Kidney glomerular epithelial cell (primary cell): ENCODE measurements at regions not wholly inside any gene's neighbourhood (a gene's known extent, or its start where the extent isn't known, plus 50 kb on each side); places are given as distances from the start of the nearest gene placed in this dataset.

Experiments used
- DNase-seq: peaks from one replicate; lab custom pipeline; 2025; lab: John Stamatoyannopoulos, UW

GRCh38 chr6:19035461-19036195 lies 648.5 kb downstream of the RNF144B start:
- no peak for DNase-seq

DNA sequence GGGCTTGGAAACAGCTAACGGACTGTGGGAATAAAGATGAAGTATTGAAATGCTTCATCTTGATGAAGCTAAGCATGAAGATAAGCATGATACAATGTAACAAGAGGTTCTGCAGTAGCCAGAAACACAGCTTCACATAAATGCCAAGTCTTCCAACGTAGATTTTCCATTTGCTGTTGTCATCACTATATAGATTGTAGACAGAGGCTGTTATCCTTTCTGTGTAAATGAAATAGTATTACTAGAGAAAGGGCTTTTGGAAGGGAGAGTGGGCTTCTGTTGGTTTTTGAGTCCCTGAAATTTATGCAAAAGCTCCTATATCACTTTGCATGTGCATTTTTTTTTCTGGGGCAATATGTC lies 649.0 kb downstream of the RNF144B start:
- DNase-seq: no peak

DNA sequence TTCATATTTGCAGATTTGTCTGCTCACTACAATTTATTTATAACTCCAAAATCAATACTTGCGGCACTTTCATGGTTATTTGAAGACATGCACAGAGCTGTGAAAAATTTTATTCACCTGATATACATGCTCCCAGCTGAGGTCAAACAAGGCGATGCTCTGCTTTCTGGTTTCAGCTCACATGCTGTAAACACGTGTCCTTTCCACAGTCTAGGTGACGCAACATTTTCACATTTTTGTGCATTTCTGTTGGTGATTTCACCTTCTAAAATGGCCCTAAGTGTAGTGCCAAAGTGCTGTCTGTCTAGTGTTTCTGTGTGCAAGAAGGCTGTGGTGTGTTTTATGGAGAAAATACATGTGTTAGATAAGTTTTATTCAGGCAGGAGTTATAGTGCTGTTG lies 650.5 kb downstream of the RNF144B start:
- DNase-seq: no peak

DNA sequence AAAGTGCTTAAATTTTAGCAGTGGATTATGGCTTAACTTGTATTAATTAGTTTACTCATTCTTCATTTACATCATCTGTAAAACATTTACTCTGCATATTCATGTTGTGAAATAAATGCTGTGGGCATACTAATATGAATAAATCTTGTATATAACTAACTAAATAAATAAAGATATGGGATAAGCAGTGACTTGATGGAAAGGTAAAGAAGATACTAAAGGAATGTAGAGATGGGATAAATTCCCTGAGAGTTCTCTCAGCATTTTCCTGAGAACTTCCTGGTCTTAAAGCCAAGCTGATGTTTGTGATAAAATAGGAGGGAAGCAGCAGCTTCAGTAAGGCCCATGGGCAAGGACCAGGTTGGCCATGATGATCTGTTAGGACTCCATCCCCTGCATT lies 652.1 kb downstream of the RNF144B start:
- DNase-seq: no peak

- no peak for DNase-seq
Measured at GRCh38 chr6:19041906-19042305, 654.8 kb downstream of the RNF144B start.

DNA sequence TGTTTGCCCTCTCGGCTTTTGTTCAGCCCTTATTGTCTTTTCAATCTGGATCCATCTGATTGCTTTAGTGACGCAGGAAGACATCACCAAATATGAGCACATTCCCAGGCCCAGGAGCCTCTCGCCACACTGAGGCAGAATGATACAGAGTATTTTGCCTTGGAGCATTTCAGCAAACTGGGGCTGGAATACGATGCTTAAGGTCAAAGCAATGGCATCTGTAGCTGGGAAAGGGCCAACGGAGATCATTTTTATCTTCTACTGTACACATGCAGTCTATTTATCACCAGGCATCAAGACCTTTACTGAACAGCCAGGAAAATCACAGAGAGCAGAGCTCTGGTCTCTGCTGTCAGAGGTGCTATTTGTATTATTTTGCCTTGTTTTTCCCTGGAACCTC lies 655.3 kb downstream of the RNF144B start:
- DNase-seq: no peak

DNA sequence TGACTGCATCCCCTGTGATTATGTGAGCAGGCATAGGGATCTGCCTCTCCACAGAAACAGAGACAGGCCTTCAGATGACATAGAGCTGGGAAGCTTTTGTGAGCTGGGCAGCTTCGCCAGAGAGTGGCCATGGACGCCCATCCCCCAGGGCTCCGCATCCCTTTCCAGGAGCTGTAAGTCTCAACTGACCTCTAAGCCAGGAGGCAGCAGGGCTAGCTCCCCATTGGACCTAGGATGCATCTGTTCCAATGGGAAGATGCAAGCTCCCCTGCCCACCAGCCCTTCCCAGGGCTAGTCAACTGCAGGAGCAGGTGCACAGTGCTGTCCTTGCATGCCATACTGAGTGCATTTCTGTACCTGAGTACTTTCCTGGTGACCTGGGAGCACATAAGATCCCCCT lies 663.6 kb downstream of the RNF144B start:
- no peak for DNase-seq

- peak; percentile 58 for DNase-seq
Measured at GRCh38 chr6:19052219-19052618, 665.1 kb downstream of the RNF144B start.

GRCh38 chr6:19059102-19059501 lies 672.0 kb downstream of the RNF144B start:
- DNase-seq: no peak

- DNase-seq: no peak
Measured at GRCh38 chr6:19067165-19067564, 680.0 kb downstream of the RNF144B start.

GRCh38 chr6:19070520-19070919 lies 683.4 kb downstream of the RNF144B start:
- no peak for DNase-seq

- DNase-seq: no peak
Measured at GRCh38 chr6:19083801-19084200, 696.7 kb downstream of the RNF144B start.

DNA sequence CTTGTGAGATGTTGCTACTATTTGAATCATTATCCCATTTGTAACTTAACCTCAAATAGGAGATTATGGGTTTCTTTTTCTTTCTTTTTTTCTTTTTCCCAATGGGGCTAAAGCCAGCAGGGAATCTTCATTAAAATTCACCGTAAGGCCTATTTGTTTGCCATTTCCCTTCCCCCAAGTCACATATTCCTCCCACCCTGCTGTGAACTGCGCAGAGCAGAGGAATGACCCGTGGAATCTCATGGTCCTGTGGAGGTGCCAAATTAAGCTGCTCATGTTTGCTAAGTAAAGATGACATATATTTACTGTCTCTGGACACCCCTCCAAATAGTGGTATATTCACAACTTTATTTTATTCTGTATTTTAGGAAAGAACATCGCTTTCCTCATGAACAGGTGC lies 699.3 kb downstream of the RNF144B start:
- DNase-seq: no peak

DNA sequence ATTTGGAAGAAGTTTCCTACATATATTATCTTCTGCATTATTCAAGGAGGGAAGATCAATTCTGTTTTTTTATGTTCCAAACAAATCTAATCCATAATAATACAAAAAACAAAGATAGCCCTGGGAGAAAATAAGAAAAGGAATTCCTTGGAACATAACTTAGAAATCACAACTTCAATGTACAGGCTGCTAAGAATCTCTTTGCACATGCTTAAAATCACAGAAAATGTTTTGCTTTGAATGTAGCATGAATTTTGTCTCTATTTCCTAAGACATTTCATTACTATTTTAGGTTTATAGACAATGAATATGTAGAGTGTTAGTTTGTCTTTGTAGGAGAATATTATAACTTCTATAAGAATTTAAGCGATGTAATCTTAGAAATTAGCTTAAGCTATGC lies 700.1 kb downstream of the RNF144B start:
- DNase-seq: no peak

GRCh38 chr6:19087897-19088296 lies 700.7 kb downstream of the RNF144B start:
- DNase-seq: no peak

DNA sequence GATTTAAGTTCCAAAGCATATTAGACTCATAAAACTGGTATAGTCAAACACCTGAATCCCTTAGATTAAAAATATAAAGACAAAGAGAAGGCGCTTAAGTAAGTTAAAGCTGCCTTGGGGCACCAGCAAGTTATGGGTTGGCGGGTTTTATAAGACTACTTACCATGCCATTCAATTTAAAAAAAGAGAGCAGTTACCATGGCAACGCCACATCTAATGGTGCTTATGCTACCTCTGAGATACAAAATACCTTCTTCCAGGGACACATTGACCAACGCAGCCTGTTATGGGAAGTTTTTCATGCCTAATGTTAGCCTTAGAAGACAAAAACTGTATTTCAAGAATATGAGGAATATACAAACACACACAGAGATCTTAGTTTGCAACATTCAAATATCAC lies 713.6 kb downstream of the RNF144B start:
- DNase-seq: no peak

- DNase-seq: no peak
Measured at GRCh38 chr6:19102936-19103335, 715.8 kb downstream of the RNF144B start.

DNA sequence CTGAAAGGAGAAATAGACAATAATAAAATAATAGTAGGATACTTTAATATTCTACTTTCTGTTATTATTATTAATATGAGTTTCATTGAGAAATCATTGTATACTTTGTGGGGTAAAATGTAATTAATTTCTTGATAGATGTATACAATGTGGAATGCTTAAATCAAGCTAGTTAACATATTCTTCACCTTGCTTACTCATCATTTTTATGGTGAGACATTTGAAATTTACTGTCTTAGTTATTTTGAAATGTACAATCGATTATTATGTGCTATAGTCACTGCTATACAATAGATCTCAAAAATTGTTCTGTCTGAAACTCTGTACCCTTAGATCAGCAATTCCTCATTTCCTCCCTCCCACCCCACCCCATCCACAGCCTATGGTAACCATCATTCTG lies 720.3 kb downstream of the RNF144B start:
- DNase-seq: no peak

- DNase-seq: peak; percentile 55
Measured at GRCh38 chr6:19121521-19121920, 715.6 kb upstream of the ID4 start.

DNA sequence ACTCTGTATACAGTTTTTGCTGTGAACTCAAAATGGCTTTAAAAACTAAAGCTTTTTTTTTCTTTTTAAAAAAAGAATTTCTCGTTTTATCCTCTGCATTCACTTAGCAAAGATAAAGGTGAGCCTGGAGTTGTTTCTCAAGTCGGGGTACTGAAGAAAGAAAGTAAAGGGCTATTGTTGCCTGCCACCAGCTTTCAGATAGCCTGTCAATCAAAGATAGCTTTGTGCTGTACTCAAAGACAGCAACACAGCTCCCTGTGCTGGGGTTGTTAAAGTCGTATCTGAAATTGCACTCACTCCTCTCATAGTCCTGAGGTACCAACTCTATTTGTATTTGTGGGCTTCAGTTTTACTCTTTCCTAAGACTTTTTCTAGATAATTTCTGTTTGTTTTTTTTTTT lies 710.1 kb upstream of the ID4 start:
- DNase-seq: no peak

GRCh38 chr6:19128701-19129100 lies 708.5 kb upstream of the ID4 start:
- DNase-seq: no peak

DNA sequence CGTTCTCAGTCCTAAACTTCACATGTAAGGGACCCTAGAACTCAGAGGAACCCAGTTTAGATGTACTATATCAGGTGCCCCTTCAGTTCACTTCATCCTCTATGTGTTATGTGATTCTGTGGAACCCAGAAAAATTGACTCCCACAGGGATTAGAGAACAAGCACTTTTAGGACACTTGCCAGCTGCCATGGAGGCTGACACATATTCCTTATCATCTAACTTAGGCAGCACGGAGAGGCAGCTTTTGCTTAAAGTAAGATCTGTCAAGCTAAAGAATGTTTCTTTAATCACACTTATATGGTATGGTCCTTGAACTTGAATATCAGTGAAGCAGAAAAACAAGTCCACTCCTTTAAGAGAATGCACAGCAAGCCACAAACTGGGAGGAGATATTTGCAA lies 701.5 kb upstream of the ID4 start:
- DNase-seq: no peak

DNA sequence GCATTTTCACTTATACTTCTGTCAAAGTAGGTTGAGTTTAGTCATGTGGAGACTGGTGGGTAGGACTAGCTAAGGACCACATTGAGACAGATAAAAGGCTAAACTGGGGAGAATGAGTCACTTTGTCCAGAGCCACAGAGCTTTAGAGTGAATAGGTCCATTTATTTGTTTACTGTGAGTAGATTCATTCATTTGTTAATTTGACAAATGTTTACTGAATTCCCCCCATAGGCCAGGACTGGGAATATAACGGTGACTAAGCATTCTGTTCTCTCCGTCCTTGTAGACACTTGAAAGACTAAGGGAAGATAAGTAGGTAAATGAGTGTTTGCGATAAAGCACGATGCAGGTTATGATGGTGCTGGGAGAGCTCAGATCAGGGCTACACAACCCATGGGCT lies 699.7 kb upstream of the ID4 start:
- DNase-seq: no peak

DNA sequence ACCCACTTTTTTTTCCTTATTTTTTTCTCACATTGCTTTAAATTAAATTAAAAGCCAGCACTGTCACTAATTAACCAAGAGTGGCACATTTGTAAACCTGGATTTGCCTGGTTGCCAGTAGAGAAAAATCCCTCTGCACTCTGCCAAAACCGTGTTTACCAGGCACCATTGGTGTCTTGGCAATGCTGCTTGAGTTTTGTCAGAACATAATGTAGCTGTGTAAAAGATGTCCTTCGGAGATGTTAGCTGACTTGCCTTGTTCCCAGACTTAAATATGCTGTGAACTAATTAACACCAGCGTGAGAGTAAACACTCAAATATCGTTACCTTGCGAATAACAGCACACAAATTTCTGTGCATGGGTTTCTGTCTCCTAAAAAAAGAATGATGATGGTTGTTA lies 694.9 kb upstream of the ID4 start:
- no peak for DNase-seq

GRCh38 chr6:19150307-19150706 lies 686.9 kb upstream of the ID4 start:
- no peak for DNase-seq
